ENCODE measurements at regions not wholly inside any gene's neighbourhood (a gene's known extent, or its start where the extent isn't known, plus 50 kb on each side); places are given as distances from the start of the nearest gene placed in this dataset.

GRCh38 chr12:28884904-28885679 is 264.0 kb upstream of the FAR2 start:
- H3K27ac Mint-ChIP-seq (ENCODE audit: low read depth, unreplicated experiment): no peak overlapping the region
- peaks cover 18% of the 10 kb centered on the region for H3K4me1 Mint-ChIP-seq (ENCODE audit: insufficient read depth, unreplicated experiment)
- POLR2A ChIA-PET: interaction anchor here (0.6 to 1.9 kb wide), 3 partner anchors 12 to 595 kb away, joined by 3 to 4 read pairs (median 4); no protein-coding TSS in a partner anchor
- H3K36me3 Mint-ChIP-seq (ENCODE audit: insufficient read depth, unreplicated experiment): no peaks in the 10 kb centered on the region
- H3K27me3 Mint-ChIP-seq (ENCODE audit: insufficient read depth, unreplicated experiment): no peaks in the 10 kb centered on the region
- no peaks in the 10 kb centered on the region for H3K9me3 Mint-ChIP-seq (ENCODE audit: unreplicated experiment)
- no peak overlapping the region for H3K4me3 Mint-ChIP-seq (ENCODE audit: unreplicated experiment)
- no peak for TF ChIP-seq CTCF (IDR thresholded peaks at IDR 0.05; ENCODE audit: unreplicated experiment)
- DNase-seq (ENCODE audit: unreplicated experiment): no peak
- no TSS peak for BruUV-seq (replicated peaks)
- CTCF ChIA-PET: interaction anchor here (0.6 to 0.7 kb wide), 2 partner anchors 129 to 973 kb away, joined by 3 to 4 read pairs; no protein-coding TSS in a partner anchor
- intact Hi-C loops (cut with micrococcal nuclease): no loop called here

GRCh38 chr12:28885928-28886327 is 263.1 kb upstream of the FAR2 start:
- Mint-ChIP-seq H3K9me3 (ENCODE audit: unreplicated experiment) (no peaks in the 10 kb centered on the region), H3K4me3 (ENCODE audit: unreplicated experiment) (no peak overlapping the region), H3K4me1 (ENCODE audit: insufficient read depth, unreplicated experiment) (peaks cover 18% of the 10 kb centered on the region), H3K36me3 (ENCODE audit: insufficient read depth, unreplicated experiment) (no peaks in the 10 kb centered on the region), H3K27me3 (ENCODE audit: insufficient read depth, unreplicated experiment) (no peaks in the 10 kb centered on the region), H3K27ac (ENCODE audit: low read depth, unreplicated experiment) (no peak overlapping the region)
- CTCF ChIA-PET: no interaction called here
- intact Hi-C loops (cut with micrococcal nuclease): no loop called here
- no peak for TF ChIP-seq CTCF (IDR thresholded peaks at IDR 0.05; ENCODE audit: unreplicated experiment)
- no peak for DNase-seq (ENCODE audit: unreplicated experiment)
- no TSS peak for BruUV-seq (replicated peaks)
- POLR2A ChIA-PET: interaction anchor here (1.9 kb wide), 1 partner anchor 13 kb away, joined by 4 read pairs; no protein-coding TSS in a partner anchor

GRCh38 chr12:28887461-28887990 is 261.6 kb upstream of the FAR2 start:
- Mint-ChIP-seq H3K27ac (ENCODE audit: low read depth, unreplicated experiment) (no peak overlapping the region), H3K27me3 (ENCODE audit: insufficient read depth, unreplicated experiment) (no peaks in the 10 kb centered on the region), H3K9me3 (ENCODE audit: unreplicated experiment) (no peaks in the 10 kb centered on the region), H3K4me3 (ENCODE audit: unreplicated experiment) (no peak overlapping the region), H3K4me1 (ENCODE audit: insufficient read depth, unreplicated experiment) (peaks cover 12% of the 10 kb centered on the region), H3K36me3 (ENCODE audit: insufficient read depth, unreplicated experiment) (no peaks in the 10 kb centered on the region)
- intact Hi-C loops (cut with micrococcal nuclease): no loop called here
- no peak for DNase-seq (ENCODE audit: unreplicated experiment)
- BruUV-seq (replicated peaks): no TSS peak
- TF ChIP-seq CTCF (IDR thresholded peaks at IDR 0.05; ENCODE audit: unreplicated experiment): no peak
- CTCF ChIA-PET: interaction anchor here (0.5 to 1.2 kb wide), 2 partner anchors 75 to 327 kb away, joined by 3 to 4 read pairs; no protein-coding TSS in a partner anchor
- POLR2A ChIA-PET: no interaction called here

GRCh38 chr12:28890664-28891063 is 258.4 kb upstream of the FAR2 start:
- no TSS peak for BruUV-seq (replicated peaks)
- H3K27me3 Mint-ChIP-seq (ENCODE audit: insufficient read depth, unreplicated experiment): no peaks in the 10 kb centered on the region
- CTCF ChIA-PET: no interaction called here

More at GRCh38 chr12:28890664-28891063, 258.4 kb upstream of the FAR2 start:
- TF ChIP-seq CTCF (IDR thresholded peaks at IDR 0.05; ENCODE audit: unreplicated experiment): no peak
- no peaks in the 10 kb centered on the region for H3K36me3 Mint-ChIP-seq (ENCODE audit: insufficient read depth, unreplicated experiment)
- POLR2A ChIA-PET: no interaction called here
- intact Hi-C loops (cut with micrococcal nuclease): no loop called here
- H3K4me1 Mint-ChIP-seq (ENCODE audit: insufficient read depth, unreplicated experiment): no peaks in the 10 kb centered on the region
- DNase-seq (ENCODE audit: unreplicated experiment): no peak
- H3K9me3 Mint-ChIP-seq (ENCODE audit: unreplicated experiment): no peaks in the 10 kb centered on the region
- no peak overlapping the region for H3K27ac Mint-ChIP-seq (ENCODE audit: low read depth, unreplicated experiment)
- no peak overlapping the region for H3K4me3 Mint-ChIP-seq (ENCODE audit: unreplicated experiment)

All from MCF 10A (cell line).